Astrocyte of the cerebellum (primary cell): ENCODE measurements at regions not wholly inside any gene's neighbourhood (a gene's known extent, or its start where the extent isn't known, plus 50 kb on each side); places are given as distances from the start of the nearest gene placed in this dataset.

Experiments
- DNase-seq: peaks from one replicate; pipeline ENCODE4 v3.0.0-alpha.2; 2011; ENCODE audit warnings: low read depth
- H3K4me3 ChIP-seq: 2 replicates; pipeline ENCODE4 v1.5.1; 2011; ENCODE audit warnings: mild to moderate bottlenecking, low read depth, low read length, moderate library complexity
- CTCF ChIP-seq: IDR thresholded peaks from 2 replicates; pipeline ENCODE4 v1.5.1; 2012; ENCODE audit warnings: low read length, low read depth, moderate library complexity, mild to moderate bottlenecking; ENCODE audit errors: missing control alignments
- in situ Hi-C: cut with HindIII; loops from 2 replicates; pipeline ENCODE4 v1.10.0; 2017; ENCODE audit warnings: low sequenced_read_pairs

DNA sequence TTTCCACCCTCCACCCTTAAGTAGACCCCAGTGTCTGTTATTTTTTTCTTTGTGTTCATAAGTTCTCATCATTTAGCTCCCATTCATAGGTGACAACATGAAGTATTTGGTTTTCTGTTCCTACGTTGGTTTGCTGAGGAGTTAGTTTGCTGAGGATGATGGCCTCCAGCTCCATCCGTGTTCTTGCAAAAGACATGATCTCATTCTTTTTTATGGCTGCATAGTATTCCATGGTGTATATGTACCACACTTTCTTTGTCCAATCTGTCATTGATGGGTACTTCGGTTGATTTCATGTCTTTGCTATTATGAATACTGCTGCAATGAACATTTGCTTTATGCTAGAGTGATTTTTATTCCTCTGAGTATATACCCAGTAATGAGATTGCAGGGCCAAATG lies 301.2 kb downstream of the ADGRG6 start:
- in situ Hi-C loops = no loop called here
- no peak overlapping the region for H3K4me3 ChIP-seq
- no peak for DNase-seq
- TF ChIP-seq CTCF = no peak

GRCh38 chr6:142605922-142606485 lies 304.2 kb downstream of the ADGRG6 start:
- DNase-seq = no peak
- in situ Hi-C loops = no loop called here

DNA sequence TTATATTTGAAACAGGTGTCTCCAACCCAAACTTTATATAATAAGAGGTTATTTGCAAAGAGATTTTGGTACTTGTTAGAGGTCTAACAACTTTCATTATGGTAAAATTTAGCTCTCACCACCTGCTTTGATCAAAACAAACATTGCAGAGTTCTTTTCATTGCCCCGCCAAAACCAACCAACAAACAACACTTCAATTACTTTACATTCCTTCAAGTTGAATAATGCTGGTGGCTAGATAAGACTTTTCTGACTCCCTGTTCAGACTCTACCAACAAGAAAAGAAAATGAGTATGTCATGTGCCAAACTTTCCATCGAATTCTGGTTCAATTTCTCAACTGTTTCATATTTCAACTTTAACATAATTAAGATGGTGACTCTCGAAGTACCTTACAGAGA lies 311.1 kb downstream of the ADGRG6 start:
- TF ChIP-seq CTCF = no peak
- H3K4me3 ChIP-seq = no peak overlapping the region
- in situ Hi-C loops = no loop called here
- no peak for DNase-seq

More at GRCh38 chr6:142605922-142606485, 304.2 kb downstream of the ADGRG6 start:
- no peak overlapping the region for H3K4me3 ChIP-seq
- TF ChIP-seq CTCF = no peak

GRCh38 chr6:142613981-142614380 lies 312.2 kb downstream of the ADGRG6 start:
- TF ChIP-seq CTCF = no peak
- in situ Hi-C loops = no loop called here
- no peak overlapping the region for H3K4me3 ChIP-seq
- DNase-seq = no peak

- no peak overlapping the region for H3K4me3 ChIP-seq
- DNase-seq = no peak
- no peak for TF ChIP-seq CTCF
- in situ Hi-C loops = loop anchor here (5.0 kb wide), 1 partner anchor 85 kb away; no protein-coding TSS in a partner anchor
These were observed 315.4 kb downstream of the ADGRG6 start for GRCh38 chr6:142617158-142617557.

DNA sequence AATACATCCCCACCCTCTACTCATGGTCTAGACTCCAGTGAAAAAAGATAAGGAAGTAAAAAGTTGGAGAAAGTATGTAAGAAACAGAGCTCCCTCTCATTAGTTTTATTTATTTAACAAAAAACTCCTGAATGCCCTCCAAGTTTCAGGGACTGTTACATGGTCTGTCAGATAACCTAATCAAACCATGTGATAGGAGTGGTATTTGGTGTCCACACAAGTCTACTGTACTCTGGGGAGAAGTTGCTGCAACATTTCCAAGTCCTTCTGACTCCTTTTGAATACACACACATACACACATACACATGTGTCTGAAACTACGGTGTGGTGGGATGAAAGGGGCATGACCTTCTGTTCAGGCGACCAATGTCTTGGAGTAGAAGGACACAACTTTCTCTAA lies 320.0 kb downstream of the ADGRG6 start:
- in situ Hi-C loops = no loop called here
- no peak for DNase-seq
- no peak overlapping the region for H3K4me3 ChIP-seq
- no peak for TF ChIP-seq CTCF
